ENCODE measurements at regions not wholly inside any gene's neighbourhood (a gene's known extent, or its start where the extent isn't known, plus 50 kb on each side); places are given as distances from the start of the nearest gene placed in this dataset.

DNA sequence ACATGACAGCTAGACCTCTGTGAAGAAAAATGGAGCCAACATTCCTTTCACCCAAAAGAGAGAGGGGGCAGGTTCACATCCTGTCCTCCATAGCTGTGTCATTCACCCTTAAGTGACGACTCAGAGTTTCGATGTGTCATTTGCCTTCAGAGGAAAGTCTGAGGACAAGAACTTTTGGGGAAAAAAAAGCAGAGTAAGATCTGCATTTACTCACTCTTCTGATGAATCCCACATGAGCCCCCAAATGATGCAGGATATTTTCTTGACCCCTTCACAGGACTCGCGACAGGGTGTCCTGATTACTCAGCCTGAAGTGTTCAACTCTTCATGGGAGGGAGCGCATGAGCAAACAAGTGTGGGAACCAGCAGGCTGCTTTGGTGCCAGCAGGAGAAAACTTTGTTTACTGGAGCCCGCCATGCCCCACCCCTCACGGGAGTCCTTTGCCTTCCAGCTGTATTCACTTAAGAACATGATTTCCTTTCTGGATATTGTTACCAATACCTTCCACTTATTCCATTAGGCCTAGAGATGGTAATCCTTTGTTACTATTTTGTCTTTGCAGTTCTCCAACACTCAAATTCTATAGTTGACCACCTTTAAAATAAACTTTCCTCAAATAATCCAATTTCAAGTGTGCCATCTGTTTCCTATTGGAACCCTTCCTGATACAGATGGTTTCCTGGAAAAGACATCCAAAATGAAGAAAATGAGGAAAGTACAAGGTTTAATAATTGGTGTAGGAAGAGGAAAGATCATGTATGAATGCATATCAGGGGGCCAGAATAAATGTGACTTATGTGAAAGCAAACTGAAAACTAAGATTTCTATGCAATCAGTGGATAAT, 729.8 kb downstream of the FAM181B start:
- TF ChIP-seq RXRA (IDR thresholded peaks at IDR 0.05) (peak; percentile 19 to 41), NR2F2 (IDR thresholded peaks at IDR 0.05) (no peak), EGR1 (IDR thresholded peaks at IDR 0.05; ENCODE audit: low read depth in 2 of 2) (no peak)
- TF ChIP-seq, protein P1, sequence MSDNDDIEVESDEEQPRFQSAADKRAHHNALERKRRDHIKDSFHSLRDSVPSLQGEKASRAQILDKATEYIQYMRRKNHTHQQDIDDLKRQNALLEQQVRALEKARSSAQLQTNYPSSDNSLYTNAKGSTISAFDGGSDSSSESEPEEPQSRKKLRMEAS (IDR thresholded peaks at IDR 0.05) = no peak
- TF ChIP-seq, protein P2, sequence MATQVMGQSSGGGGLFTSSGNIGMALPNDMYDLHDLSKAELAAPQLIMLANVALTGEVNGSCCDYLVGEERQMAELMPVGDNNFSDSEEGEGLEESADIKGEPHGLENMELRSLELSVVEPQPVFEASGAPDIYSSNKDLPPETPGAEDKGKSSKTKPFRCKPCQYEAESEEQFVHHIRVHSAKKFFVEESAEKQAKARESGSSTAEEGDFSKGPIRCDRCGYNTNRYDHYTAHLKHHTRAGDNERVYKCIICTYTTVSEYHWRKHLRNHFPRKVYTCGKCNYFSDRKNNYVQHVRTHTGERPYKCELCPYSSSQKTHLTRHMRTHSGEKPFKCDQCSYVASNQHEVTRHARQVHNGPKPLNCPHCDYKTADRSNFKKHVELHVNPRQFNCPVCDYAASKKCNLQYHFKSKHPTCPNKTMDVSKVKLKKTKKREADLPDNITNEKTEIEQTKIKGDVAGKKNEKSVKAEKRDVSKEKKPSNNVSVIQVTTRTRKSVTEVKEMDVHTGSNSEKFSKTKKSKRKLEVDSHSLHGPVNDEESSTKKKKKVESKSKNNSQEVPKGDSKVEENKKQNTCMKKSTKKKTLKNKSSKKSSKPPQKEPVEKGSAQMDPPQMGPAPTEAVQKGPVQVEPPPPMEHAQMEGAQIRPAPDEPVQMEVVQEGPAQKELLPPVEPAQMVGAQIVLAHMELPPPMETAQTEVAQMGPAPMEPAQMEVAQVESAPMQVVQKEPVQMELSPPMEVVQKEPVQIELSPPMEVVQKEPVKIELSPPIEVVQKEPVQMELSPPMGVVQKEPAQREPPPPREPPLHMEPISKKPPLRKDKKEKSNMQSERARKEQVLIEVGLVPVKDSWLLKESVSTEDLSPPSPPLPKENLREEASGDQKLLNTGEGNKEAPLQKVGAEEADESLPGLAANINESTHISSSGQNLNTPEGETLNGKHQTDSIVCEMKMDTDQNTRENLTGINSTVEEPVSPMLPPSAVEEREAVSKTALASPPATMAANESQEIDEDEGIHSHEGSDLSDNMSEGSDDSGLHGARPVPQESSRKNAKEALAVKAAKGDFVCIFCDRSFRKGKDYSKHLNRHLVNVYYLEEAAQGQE (IDR thresholded peaks at IDR 0.05) = no peak

DNA sequence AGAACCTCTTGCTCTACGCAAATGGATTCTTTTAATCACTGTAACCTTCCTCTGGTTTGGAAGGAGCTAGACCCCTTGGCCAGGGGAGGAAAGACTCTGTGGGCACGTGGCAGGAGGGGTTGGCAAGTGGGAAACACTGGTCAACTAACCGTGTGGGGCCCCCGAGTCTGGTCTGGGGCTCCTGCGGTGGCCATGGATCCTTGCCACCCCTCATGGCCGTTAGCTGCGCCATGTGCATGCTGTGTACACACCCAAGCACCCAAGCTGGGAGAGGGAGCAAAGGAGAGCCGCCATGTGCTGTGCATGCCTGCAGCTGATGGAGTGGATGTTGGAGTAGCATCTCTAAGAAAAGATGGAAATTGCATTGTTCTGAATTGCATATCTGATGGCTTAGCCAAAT, 730.6 kb downstream of the FAM181B start:
- no peaks in the 10 kb centered on the region for H3K36me3 ChIP-seq (ENCODE audit: control insufficient read depth in 4 of 4, insufficient read depth in 3 of 4, low read depth in 1 of 4, low read length in 3 of 4)
- no peaks in the 10 kb centered on the region for H3K4me1 ChIP-seq (ENCODE audit: control insufficient read depth in 4 of 4, insufficient read depth in 4 of 4, low read length in 3 of 4)
- 87% methylated on average over 8 of the region's 8 CpGs for WGBS
- H3K9ac ChIP-seq (ENCODE audit: low read depth in 1 of 2, low read length in 2 of 2) = no peak overlapping the region
- TF ChIP-seq HNF4A (conservative IDR thresholded peaks at IDR 0.05) (no peak), NR2F2 (IDR thresholded peaks at IDR 0.05) (no peak), YY1 (IDR thresholded peaks at IDR 0.05) (no peak), RAD21 (IDR thresholded peaks at IDR 0.05) (no peak), TAF1 (conservative IDR thresholded peaks at IDR 0.05) (no peak), FOXA1 (IDR thresholded peaks at IDR 0.05) (no peak), EGR1 (IDR thresholded peaks at IDR 0.05; ENCODE audit: low read depth in 2 of 2) (no peak), GABPA (IDR thresholded peaks at IDR 0.05 in 1 of 2, conservative IDR thresholded peaks at IDR 0.05 in 1 of 2) (no peak), HNF4G (IDR thresholded peaks at IDR 0.05) (no peak), JUND (IDR thresholded peaks at IDR 0.05) (no peak), RXRA (IDR thresholded peaks at IDR 0.05) (no peak), SP1 (IDR thresholded peaks at IDR 0.05) (no peak), FOXA2 (IDR thresholded peaks at IDR 0.05) (no peak)
- TF ChIP-seq, protein P3, sequence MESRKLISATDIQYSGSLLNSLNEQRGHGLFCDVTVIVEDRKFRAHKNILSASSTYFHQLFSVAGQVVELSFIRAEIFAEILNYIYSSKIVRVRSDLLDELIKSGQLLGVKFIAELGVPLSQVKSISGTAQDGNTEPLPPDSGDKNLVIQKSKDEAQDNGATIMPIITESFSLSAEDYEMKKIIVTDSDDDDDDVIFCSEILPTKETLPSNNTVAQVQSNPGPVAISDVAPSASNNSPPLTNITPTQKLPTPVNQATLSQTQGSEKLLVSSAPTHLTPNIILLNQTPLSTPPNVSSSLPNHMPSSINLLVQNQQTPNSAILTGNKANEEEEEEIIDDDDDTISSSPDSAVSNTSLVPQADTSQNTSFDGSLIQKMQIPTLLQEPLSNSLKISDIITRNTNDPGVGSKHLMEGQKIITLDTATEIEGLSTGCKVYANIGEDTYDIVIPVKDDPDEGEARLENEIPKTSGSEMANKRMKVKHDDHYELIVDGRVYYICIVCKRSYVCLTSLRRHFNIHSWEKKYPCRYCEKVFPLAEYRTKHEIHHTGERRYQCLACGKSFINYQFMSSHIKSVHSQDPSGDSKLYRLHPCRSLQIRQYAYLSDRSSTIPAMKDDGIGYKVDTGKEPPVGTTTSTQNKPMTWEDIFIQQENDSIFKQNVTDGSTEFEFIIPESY (IDR thresholded peaks at IDR 0.05) = no peak
- TF ChIP-seq, protein P1 (IDR thresholded peaks at IDR 0.05) = no peak
- TF ChIP-seq, protein P4, sequence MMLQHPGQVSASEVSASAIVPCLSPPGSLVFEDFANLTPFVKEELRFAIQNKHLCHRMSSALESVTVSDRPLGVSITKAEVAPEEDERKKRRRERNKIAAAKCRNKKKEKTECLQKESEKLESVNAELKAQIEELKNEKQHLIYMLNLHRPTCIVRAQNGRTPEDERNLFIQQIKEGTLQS (IDR thresholded peaks at IDR 0.05) = no peak
- TF ChIP-seq, protein P5, sequence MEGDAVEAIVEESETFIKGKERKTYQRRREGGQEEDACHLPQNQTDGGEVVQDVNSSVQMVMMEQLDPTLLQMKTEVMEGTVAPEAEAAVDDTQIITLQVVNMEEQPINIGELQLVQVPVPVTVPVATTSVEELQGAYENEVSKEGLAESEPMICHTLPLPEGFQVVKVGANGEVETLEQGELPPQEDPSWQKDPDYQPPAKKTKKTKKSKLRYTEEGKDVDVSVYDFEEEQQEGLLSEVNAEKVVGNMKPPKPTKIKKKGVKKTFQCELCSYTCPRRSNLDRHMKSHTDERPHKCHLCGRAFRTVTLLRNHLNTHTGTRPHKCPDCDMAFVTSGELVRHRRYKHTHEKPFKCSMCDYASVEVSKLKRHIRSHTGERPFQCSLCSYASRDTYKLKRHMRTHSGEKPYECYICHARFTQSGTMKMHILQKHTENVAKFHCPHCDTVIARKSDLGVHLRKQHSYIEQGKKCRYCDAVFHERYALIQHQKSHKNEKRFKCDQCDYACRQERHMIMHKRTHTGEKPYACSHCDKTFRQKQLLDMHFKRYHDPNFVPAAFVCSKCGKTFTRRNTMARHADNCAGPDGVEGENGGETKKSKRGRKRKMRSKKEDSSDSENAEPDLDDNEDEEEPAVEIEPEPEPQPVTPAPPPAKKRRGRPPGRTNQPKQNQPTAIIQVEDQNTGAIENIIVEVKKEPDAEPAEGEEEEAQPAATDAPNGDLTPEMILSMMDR (IDR thresholded peaks at IDR 0.05; ENCODE audit: low read depth, low read length, missing input control) = no peak
- TF ChIP-seq, protein P2 (IDR thresholded peaks at IDR 0.05) = no peak
- H3K4me3 ChIP-seq (ENCODE audit: low read depth in 1 of 3, low read length in 3 of 3) = no peak overlapping the region
- no peak for DNase-seq (ENCODE audit: low spot score)
- H3K9me3 ChIP-seq (ENCODE audit: control insufficient read depth in 4 of 4, low read length in 3 of 4) = no peaks in the 10 kb centered on the region
- no peaks in the 10 kb centered on the region for H3K27me3 ChIP-seq (ENCODE audit: control insufficient read depth in 4 of 4, insufficient read depth in 4 of 4, low read length in 3 of 4)
- no peak overlapping the region for H3K27ac ChIP-seq (ENCODE audit: low read depth in 1 of 2, low read length in 2 of 2)

More for the DNA sequence above, 729.8 kb downstream of the FAM181B start:
- WGBS = 72% methylated on average over 7 of the region's 7 CpGs
- Histone ChIP-seq H3K4me3 (ENCODE audit: low read depth in 1 of 3, low read length in 3 of 3) (no peak overlapping the region), H3K4me1 (ENCODE audit: control insufficient read depth in 4 of 4, insufficient read depth in 4 of 4, low read length in 3 of 4) (no peaks in the 10 kb centered on the region), H3K27ac (ENCODE audit: low read depth in 1 of 2, low read length in 2 of 2) (no peak overlapping the region), H3K9me3 (ENCODE audit: control insufficient read depth in 4 of 4, low read length in 3 of 4) (no peaks in the 10 kb centered on the region), H3K9ac (ENCODE audit: low read depth in 1 of 2, low read length in 2 of 2) (no peak overlapping the region), H3K27me3 (ENCODE audit: control insufficient read depth in 4 of 4, insufficient read depth in 4 of 4, low read length in 3 of 4) (no peaks in the 10 kb centered on the region), H3K36me3 (ENCODE audit: control insufficient read depth in 4 of 4, insufficient read depth in 3 of 4, low read depth in 1 of 4, low read length in 3 of 4) (no peaks in the 10 kb centered on the region)
- DNase-seq (ENCODE audit: low spot score) = no peak

All from liver (tissue), 8 donors.